ENCODE measurements at regions not wholly inside any gene's neighbourhood (a gene's known extent, or its start where the extent isn't known, plus 50 kb on each side); places are given as distances from the start of the nearest gene placed in this dataset.

DNA sequence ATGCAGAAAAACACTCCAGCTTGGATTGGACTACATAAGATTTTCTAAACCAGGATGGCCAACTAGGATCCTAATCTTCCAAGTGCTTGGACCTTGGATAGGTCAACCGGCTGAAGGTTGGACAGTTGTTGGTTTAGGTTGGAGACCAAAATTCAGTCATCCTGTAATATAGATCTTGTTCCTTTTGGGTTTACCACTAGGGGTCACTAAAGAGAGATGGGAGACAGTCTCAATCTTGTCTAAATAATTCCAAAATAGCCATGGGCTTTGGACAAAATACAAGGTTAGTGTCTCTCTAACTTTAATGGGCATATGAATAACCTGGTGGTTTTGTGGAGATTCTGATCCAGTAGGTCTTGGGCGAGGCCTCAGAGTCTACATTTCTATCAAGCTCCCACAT is 148.7 kb upstream of the ERCC6L2 start:
- H4K20me1 ChIP-seq (replicated peaks; ENCODE audit: insufficient read depth) = no peaks in the 10 kb centered on the region
- H3K27me3 ChIP-seq (ENCODE audit: insufficient read depth) = no peaks in the 10 kb centered on the region
- H3K4me3 Mint-ChIP-seq = no peak overlapping the region
- no peak overlapping the region for H2AFZ ChIP-seq
- H3K4me1 ChIP-seq (ENCODE audit: insufficient read depth) = no peaks in the 10 kb centered on the region
- H3K4me2 ChIP-seq = no peak overlapping the region
- DNase-seq (ENCODE audit: low spot score) = peak; percentile 74
- H3K27me3 Mint-ChIP-seq (ENCODE audit: insufficient read depth, low read depth, poor library complexity) = no peaks in the 10 kb centered on the region
- TF ChIP-seq CTCF (conservative IDR thresholded peaks at IDR 0.05; ENCODE audit: low read depth in 2 of 2) (peak; percentile 59 to 79), JUNB (IDR thresholded peaks at IDR 0.05; ENCODE audit: unreplicated experiment) (no peak)
- H3F3A ChIP-seq (replicated peaks; ENCODE audit: low read depth) = no peaks in the 10 kb centered on the region
- ATAC-seq = peak; percentile 70
- H3K27ac ChIP-seq (ENCODE audit: low read depth) = no peak overlapping the region
- H3K27ac Mint-ChIP-seq = no peak overlapping the region
- H3K9me3 Mint-ChIP-seq = no peaks in the 10 kb centered on the region
- no peak overlapping the region for H3K4me3 ChIP-seq
- no peaks in the 10 kb centered on the region for H3K36me3 ChIP-seq (ENCODE audit: insufficient read depth)
- no peaks in the 10 kb centered on the region for H3K4me1 Mint-ChIP-seq
- H3K79me2 ChIP-seq (replicated peaks; ENCODE audit: insufficient read depth) = no peaks in the 10 kb centered on the region
- H3K9me2 ChIP-seq (ENCODE audit: insufficient read depth) = no peaks in the 10 kb centered on the region; the same call in 1 of the 2 replicates
- H3K36me3 Mint-ChIP-seq (ENCODE audit: low read depth) = no peaks in the 10 kb centered on the region

DNA sequence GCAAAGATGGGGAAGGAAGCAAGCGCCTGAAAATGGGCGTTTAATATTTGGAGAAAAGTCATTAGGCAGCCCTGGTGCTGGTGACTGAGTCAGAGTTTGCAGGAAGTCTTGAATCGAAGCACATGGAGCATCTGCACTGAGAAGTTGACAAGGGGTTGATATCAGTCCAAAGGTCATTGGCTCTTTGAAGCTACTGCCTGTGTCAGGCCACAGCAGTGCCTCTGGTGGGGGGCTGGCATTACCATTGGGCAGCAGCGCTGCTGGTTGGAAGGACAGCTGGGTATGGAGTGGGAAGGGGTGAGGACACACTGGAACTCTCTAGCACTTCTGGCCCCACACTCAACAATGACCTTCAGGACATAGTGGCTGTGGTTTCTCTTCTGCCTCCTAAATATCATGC is 150.4 kb upstream of the ERCC6L2 start:
- Mint-ChIP-seq H3K9me3 (no peaks in the 10 kb centered on the region), H3K27ac (no peak overlapping the region), H3K36me3 (ENCODE audit: low read depth) (no peaks in the 10 kb centered on the region), H3K27me3 (ENCODE audit: insufficient read depth, low read depth, poor library complexity) (no peaks in the 10 kb centered on the region), H3K4me3 (no peak overlapping the region), H3K4me1 (no peaks in the 10 kb centered on the region)
- Histone ChIP-seq H3K4me1 (ENCODE audit: insufficient read depth) (no peaks in the 10 kb centered on the region), H3K27me3 (ENCODE audit: insufficient read depth) (no peaks in the 10 kb centered on the region), H3K27ac (ENCODE audit: low read depth) (no peak overlapping the region), H3F3A (replicated peaks; ENCODE audit: low read depth) (no peaks in the 10 kb centered on the region), H2AFZ (no peak overlapping the region), H3K4me2 (no peak overlapping the region), H3K4me3 (no peak overlapping the region), H3K79me2 (replicated peaks; ENCODE audit: insufficient read depth) (no peaks in the 10 kb centered on the region), H3K9me2 (ENCODE audit: insufficient read depth) (no peaks in the 10 kb centered on the region), H3K36me3 (ENCODE audit: insufficient read depth) (no peaks in the 10 kb centered on the region), H4K20me1 (replicated peaks; ENCODE audit: insufficient read depth) (no peaks in the 10 kb centered on the region)
- ATAC-seq (no peak), DNase-seq (ENCODE audit: low spot score) (no peak)
- TF ChIP-seq JUNB (IDR thresholded peaks at IDR 0.05; ENCODE audit: unreplicated experiment) (no peak), CREB1 (CRISPR knock-in tag; IDR thresholded peaks at IDR 0.05; ENCODE audit: low read depth) (no peak), STAT1 (IDR thresholded peaks at IDR 0.05; ENCODE audit: unreplicated experiment) (no peak), ZNF114 (CRISPR knock-in tag; IDR thresholded peaks at IDR 0.05) (no peak), EZH2phosphoT487 (IDR thresholded peaks at IDR 0.05; ENCODE audit: unreplicated experiment) (no peak), ETS1 (IDR thresholded peaks at IDR 0.05) (no peak), EZH2 (IDR thresholded peaks at IDR 0.05; ENCODE audit: low read depth, unreplicated experiment) (no peak)
- TF ChIP-seq, protein P1, sequence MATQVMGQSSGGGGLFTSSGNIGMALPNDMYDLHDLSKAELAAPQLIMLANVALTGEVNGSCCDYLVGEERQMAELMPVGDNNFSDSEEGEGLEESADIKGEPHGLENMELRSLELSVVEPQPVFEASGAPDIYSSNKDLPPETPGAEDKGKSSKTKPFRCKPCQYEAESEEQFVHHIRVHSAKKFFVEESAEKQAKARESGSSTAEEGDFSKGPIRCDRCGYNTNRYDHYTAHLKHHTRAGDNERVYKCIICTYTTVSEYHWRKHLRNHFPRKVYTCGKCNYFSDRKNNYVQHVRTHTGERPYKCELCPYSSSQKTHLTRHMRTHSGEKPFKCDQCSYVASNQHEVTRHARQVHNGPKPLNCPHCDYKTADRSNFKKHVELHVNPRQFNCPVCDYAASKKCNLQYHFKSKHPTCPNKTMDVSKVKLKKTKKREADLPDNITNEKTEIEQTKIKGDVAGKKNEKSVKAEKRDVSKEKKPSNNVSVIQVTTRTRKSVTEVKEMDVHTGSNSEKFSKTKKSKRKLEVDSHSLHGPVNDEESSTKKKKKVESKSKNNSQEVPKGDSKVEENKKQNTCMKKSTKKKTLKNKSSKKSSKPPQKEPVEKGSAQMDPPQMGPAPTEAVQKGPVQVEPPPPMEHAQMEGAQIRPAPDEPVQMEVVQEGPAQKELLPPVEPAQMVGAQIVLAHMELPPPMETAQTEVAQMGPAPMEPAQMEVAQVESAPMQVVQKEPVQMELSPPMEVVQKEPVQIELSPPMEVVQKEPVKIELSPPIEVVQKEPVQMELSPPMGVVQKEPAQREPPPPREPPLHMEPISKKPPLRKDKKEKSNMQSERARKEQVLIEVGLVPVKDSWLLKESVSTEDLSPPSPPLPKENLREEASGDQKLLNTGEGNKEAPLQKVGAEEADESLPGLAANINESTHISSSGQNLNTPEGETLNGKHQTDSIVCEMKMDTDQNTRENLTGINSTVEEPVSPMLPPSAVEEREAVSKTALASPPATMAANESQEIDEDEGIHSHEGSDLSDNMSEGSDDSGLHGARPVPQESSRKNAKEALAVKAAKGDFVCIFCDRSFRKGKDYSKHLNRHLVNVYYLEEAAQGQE (IDR thresholded peaks at IDR 0.05; ENCODE audit: unreplicated experiment) = no peak
- TF ChIP-seq, protein P2, sequence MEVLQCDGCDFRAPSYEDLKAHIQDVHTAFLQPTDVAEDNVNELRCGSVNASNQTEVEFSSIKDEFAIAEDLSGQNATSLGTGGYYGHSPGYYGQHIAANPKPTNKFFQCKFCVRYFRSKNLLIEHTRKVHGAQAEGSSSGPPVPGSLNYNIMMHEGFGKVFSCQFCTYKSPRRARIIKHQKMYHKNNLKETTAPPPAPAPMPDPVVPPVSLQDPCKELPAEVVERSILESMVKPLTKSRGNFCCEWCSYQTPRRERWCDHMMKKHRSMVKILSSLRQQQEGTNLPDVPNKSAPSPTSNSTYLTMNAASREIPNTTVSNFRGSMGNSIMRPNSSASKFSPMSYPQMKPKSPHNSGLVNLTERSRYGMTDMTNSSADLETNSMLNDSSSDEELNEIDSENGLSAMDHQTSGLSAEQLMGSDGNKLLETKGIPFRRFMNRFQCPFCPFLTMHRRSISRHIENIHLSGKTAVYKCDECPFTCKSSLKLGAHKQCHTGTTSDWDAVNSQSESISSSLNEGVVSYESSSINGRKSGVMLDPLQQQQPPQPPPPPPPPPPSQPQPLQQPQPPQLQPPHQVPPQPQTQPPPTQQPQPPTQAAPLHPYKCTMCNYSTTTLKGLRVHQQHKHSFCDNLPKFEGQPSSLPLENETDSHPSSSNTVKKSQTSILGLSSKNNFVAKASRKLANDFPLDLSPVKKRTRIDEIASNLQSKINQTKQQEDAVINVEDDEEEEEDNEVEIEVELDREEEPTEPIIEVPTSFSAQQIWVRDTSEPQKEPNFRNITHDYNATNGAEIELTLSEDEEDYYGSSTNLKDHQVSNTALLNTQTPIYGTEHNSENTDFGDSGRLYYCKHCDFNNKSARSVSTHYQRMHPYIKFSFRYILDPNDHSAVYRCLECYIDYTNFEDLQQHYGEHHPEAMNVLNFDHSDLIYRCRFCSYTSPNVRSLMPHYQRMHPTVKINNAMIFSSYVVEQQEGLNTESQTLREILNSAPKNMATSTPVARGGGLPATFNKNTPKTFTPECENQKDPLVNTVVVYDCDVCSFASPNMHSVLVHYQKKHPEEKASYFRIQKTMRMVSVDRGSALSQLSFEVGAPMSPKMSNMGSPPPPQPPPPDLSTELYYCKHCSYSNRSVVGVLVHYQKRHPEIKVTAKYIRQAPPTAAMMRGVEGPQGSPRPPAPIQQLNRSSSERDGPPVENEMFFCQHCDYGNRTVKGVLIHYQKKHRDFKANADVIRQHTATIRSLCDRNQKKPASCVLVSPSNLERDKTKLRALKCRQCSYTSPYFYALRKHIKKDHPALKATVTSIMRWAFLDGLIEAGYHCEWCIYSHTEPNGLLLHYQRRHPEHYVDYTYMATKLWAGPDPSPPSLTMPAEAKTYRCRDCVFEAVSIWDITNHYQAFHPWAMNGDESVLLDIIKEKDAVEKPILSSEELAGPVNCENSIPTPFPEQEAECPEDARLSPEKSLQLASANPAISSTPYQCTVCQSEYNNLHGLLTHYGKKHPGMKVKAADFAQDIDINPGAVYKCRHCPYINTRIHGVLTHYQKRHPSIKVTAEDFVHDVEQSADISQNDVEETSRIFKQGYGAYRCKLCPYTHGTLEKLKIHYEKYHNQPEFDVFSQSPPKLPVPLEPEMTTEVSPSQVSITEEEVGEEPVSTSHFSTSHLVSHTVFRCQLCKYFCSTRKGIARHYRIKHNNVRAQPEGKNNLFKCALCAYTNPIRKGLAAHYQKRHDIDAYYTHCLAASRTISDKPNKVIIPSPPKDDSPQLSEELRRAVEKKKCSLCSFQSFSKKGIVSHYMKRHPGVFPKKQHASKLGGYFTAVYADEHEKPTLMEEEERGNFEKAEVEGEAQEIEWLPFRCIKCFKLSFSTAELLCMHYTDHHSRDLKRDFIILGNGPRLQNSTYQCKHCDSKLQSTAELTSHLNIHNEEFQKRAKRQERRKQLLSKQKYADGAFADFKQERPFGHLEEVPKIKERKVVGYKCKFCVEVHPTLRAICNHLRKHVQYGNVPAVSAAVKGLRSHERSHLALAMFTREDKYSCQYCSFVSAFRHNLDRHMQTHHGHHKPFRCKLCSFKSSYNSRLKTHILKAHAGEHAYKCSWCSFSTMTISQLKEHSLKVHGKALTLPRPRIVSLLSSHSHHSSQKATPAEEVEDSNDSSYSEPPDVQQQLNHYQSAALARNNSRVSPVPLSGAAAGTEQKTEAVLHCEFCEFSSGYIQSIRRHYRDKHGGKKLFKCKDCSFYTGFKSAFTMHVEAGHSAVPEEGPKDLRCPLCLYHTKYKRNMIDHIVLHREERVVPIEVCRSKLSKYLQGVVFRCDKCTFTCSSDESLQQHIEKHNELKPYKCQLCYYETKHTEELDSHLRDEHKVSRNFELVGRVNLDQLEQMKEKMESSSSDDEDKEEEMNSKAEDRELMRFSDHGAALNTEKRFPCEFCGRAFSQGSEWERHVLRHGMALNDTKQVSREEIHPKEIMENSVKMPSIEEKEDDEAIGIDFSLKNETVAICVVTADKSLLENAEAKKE (CRISPR knock-in tag; IDR thresholded peaks at IDR 0.05) = no peak

All from GM23338 (cell line).